ENCODE measurements at regions not wholly inside any gene's neighbourhood (a gene's known extent, or its start where the extent isn't known, plus 50 kb on each side); places are given as distances from the start of the nearest gene placed in this dataset.

DNA sequence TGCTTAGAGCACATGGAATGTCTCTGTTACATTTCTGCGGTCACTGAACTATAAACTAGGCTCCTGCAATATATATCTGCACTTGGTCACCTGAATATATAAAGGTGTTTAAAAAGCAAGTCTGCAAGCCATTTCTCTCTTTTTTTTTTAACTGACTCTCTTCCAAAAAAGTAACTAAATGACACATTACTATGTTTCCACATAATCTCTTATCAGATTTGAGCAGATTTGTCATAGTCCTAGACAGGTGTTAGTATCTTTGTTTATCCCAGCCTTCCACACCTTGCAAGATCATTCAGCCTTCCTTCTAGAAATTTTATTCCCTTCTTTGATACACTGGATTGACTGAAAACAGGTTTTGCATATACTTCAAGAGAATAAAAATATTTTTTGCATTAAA is 86.7 kb upstream of the KLF7 start:
- Histone ChIP-seq H3K27me3 (replicated peaks; ENCODE audit: insufficient read depth) (no peaks in the 10 kb centered on the region), H3K9me2 (ENCODE audit: insufficient read depth) (no peaks in the 10 kb centered on the region), H4K20me1 (ENCODE audit: insufficient read depth) (no peaks in the 10 kb centered on the region), H3K9me3 (ENCODE audit: low read depth) (no peaks in the 10 kb centered on the region), H3K4me1 (ENCODE audit: insufficient read depth) (peaks cover 90% of the 10 kb centered on the region), H3K4me2 (ENCODE audit: unreplicated experiment) (no peak overlapping the region), H2AFZ (no peak overlapping the region), H3K27ac (peak overlapping the region; percentile 94), H3K4me3 (no peak overlapping the region), H3K9ac (peak overlapping the region; percentile 5; the same call in 1 of the 2 replicates), H3K79me2 (ENCODE audit: insufficient read depth) (0 out of 2 replicates have a peak, but pooled peaks cover 5% of the 10 kb centered on the region), H3F3A (ENCODE audit: insufficient read depth) (peaks cover 73% of the 10 kb centered on the region), H3K36me3 (ENCODE audit: low read depth) (no peaks in the 10 kb centered on the region)
- no peak for TF ChIP-seq EZH2 (IDR thresholded peaks at IDR 0.05; ENCODE audit: insufficient read depth, poor library complexity, severe bottlenecking)
- TF ChIP-seq EZH2phosphoT487 (IDR thresholded peaks at IDR 0.05; ENCODE audit: insufficient read depth, low read depth) = no peak
- in situ Hi-C loops (cut with MboI) = no loop called here
- no peak for DNase-seq
- WGBS, 2 experiments (ENCODE audit: low coverage in 1 of 2, low lambda C conversion rate in 2 of 2, missing lambda C conversion rate in 2 of 2) = 96 to 100% methylated on average over 1 of the region's 1 CpG

DNA sequence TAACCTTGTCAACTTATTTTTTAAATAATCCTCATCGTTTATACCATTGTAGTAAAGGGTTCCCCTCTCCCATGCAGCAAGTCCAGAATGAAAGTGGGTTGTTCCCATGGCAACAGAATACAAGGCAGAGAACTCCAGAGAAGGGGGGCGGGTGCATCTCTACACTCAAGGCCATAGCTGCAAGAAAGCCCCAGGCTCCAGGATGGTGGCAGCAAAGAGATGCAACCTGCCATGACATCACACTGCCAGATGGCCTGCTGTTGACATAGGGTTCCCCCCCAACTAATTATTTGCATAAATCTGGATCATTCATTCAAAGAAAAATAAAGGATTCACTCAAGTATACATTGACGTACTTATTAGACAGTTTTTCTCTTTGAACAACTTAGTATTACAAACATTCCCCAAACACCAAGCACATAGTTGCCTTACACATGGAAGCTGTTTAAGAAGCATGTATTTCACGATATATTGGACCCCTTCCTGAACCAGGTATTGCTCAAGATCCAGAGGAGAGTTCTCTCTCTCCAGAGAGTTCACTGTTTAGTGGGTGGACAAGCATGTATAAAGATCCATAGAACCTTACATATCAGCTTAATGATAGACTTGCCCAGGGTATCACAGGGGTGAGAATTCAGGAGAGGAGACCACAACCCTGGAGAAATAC is 87.4 kb upstream of the KLF7 start:
- H3F3A ChIP-seq (ENCODE audit: insufficient read depth) = peaks cover 80% of the 10 kb centered on the region
- no peaks in the 10 kb centered on the region for H4K20me1 ChIP-seq (ENCODE audit: insufficient read depth)
- H3K9me3 ChIP-seq (ENCODE audit: low read depth) = no peaks in the 10 kb centered on the region
- no peaks in the 10 kb centered on the region for H3K27me3 ChIP-seq (replicated peaks; ENCODE audit: insufficient read depth)
- peak overlapping the region; percentile 82 for H3K4me2 ChIP-seq (ENCODE audit: unreplicated experiment)
- no peaks in the 10 kb centered on the region for H3K9me2 ChIP-seq (ENCODE audit: insufficient read depth)
- DNase-seq = peak; percentile 40
- WGBS, 2 experiments (ENCODE audit: low coverage in 1 of 2, low lambda C conversion rate in 2 of 2, missing lambda C conversion rate in 2 of 2) = 74 to 77% methylated on average over 4 of the region's 4 CpGs
- H3K36me3 ChIP-seq (ENCODE audit: low read depth) = no peaks in the 10 kb centered on the region
- in situ Hi-C loops (cut with MboI) = no loop called here
- H3K79me2 ChIP-seq (ENCODE audit: insufficient read depth) = no peaks in the 10 kb centered on the region
- H2AFZ ChIP-seq = no peak overlapping the region
- no peak overlapping the region; the same call in 1 of the 2 replicates for H3K4me3 ChIP-seq
- TF ChIP-seq EZH2 (IDR thresholded peaks at IDR 0.05; ENCODE audit: insufficient read depth, poor library complexity, severe bottlenecking) (no peak), EZH2phosphoT487 (IDR thresholded peaks at IDR 0.05; ENCODE audit: insufficient read depth, low read depth) (no peak)
- H3K27ac ChIP-seq = peak overlapping the region; percentile 94
- peaks cover 97% of the 10 kb centered on the region for H3K4me1 ChIP-seq (ENCODE audit: insufficient read depth)
- H3K9ac ChIP-seq = peak overlapping the region; percentile 79

DNA sequence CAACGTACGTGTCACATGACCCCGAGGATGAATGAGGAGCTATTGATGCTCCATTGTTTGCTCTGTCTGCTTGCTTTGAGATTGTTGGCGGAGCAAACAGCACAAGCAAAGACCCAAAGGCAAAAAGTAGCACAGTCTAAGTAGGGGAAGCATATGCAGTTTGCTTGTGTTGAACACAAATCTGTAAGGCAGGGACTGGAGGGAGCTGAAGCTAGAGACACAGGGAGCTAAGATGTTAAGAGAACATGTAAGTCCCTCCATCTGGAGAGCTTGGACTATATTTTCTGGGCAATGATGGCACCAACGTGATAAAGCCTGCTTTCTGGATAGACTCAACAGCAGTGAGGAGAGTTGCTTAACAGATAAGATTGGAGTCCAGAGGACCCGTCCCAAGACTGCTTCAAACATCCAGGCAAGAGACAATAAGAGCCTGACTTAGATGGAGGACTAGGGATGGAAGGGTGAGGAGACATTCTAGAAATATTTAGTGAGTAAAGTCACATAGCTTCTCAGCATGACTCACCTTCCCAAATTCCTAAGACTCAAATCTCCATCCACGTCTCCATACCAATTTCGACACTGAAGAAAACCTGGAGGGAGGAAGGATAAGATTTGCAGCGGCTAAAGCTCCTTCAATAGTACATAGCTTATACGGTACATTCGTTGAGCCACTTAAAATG is 88.1 kb upstream of the KLF7 start:
- Histone ChIP-seq H3K4me3 (peak overlapping the region; percentile 53), H3K36me3 (ENCODE audit: low read depth) (no peaks in the 10 kb centered on the region), H3K9me2 (ENCODE audit: insufficient read depth) (no peaks in the 10 kb centered on the region), H3K27ac (peak overlapping the region; percentile 94), H3K4me1 (ENCODE audit: insufficient read depth) (peaks cover 93% of the 10 kb centered on the region), H4K20me1 (ENCODE audit: insufficient read depth) (no peaks in the 10 kb centered on the region), H3K9ac (peak overlapping the region; percentile 79), H3K4me2 (ENCODE audit: unreplicated experiment) (peak overlapping the region; percentile 82), H3K27me3 (replicated peaks; ENCODE audit: insufficient read depth) (no peaks in the 10 kb centered on the region), H3F3A (ENCODE audit: insufficient read depth) (peaks cover 80% of the 10 kb centered on the region), H3K79me2 (ENCODE audit: insufficient read depth) (no peaks in the 10 kb centered on the region), H3K9me3 (ENCODE audit: low read depth) (no peaks in the 10 kb centered on the region), H2AFZ (no peak overlapping the region)
- peak; percentile 96 for DNase-seq
- WGBS, 2 experiments (ENCODE audit: low coverage in 1 of 2, low lambda C conversion rate in 2 of 2, missing lambda C conversion rate in 2 of 2) = 35 to 36% methylated on average over 11 of the region's 11 CpGs
- no peak for TF ChIP-seq EZH2 (IDR thresholded peaks at IDR 0.05; ENCODE audit: insufficient read depth, poor library complexity, severe bottlenecking)
- TF ChIP-seq EZH2phosphoT487 (IDR thresholded peaks at IDR 0.05; ENCODE audit: insufficient read depth, low read depth) = no peak
- in situ Hi-C loops (cut with MboI) = no loop called here

DNA sequence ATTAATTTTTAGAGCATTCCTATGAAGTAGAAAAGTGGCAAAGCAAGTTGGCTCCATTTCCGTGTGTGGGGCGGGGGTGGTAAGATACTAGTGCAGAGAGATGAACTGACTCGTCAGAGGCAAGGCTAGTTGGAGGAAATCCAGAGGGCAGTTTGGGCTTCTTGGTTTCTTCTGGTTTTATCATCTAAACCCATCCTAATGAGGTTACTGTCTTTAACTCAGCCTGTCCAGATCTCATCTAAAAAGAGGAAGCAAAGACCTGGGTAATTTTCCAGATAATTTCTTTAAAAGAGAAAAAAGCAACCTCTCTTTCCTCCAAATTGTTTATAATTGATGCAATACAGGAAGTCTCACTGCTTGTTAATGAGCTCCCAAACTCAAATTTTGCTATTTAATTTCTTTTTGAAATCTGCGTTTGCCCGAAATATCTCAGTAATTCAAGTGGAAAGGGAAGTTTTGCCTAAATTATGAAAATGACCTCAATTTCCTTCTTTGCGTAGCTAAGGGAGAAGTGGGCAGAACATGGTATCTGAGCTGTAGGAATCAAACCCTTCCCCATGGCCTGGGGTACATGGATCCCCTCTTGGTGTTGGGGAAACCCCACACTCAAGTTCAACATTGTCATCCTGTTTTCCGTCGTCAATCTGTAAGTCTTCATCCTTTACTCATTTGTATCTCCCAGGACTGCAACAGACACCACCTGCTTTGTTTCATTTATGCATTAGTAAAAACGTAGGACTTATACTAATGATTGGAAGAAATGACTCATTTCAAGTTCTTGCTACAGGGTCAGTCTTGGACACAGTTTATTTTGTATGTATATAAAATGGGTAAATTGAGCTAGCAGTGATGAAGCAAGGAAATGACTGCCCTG is 89.1 kb upstream of the KLF7 start:
- Histone ChIP-seq H3K4me3 (peak overlapping the region; percentile 53), H3K36me3 (ENCODE audit: low read depth) (no peaks in the 10 kb centered on the region), H2AFZ (no peak overlapping the region), H3K9me2 (ENCODE audit: insufficient read depth) (no peaks in the 10 kb centered on the region), H3K4me1 (ENCODE audit: insufficient read depth) (peaks cover 94% of the 10 kb centered on the region), H3K9me3 (ENCODE audit: low read depth) (no peaks in the 10 kb centered on the region), H3K27me3 (replicated peaks; ENCODE audit: insufficient read depth) (no peaks in the 10 kb centered on the region), H4K20me1 (ENCODE audit: insufficient read depth) (no peaks in the 10 kb centered on the region), H3K79me2 (ENCODE audit: insufficient read depth) (no peaks in the 10 kb centered on the region), H3K9ac (peak overlapping the region; percentile 79), H3F3A (ENCODE audit: insufficient read depth) (peaks cover 81% of the 10 kb centered on the region), H3K4me2 (ENCODE audit: unreplicated experiment) (peak overlapping the region; percentile 82), H3K27ac (peak overlapping the region; percentile 94)
- 7 to 9% methylated on average over 9 of the region's 9 CpGs for WGBS, 2 experiments (ENCODE audit: low coverage in 1 of 2, low lambda C conversion rate in 2 of 2, missing lambda C conversion rate in 2 of 2)
- in situ Hi-C loops (cut with MboI) = no loop called here
- TF ChIP-seq EZH2 (IDR thresholded peaks at IDR 0.05; ENCODE audit: insufficient read depth, poor library complexity, severe bottlenecking) (no peak), EZH2phosphoT487 (IDR thresholded peaks at IDR 0.05; ENCODE audit: insufficient read depth, low read depth) (no peak)
- peak; percentile 82 for DNase-seq
